IgD-negative memory B cell (primary cell): ENCODE measurements at regions not wholly inside any gene's neighbourhood (a gene's known extent, or its start where the extent isn't known, plus 50 kb on each side); places are given as distances from the start of the nearest gene placed in this dataset.

ENCODE experiments used
- H3K27ac Mint-ChIP-seq, 3 donors: one replicate each; pipeline ENCODE4 v1.8.0; 2020 to 2022; ENCODE audit warnings: mild to moderate bottlenecking in 3 of 3, mixed read lengths in 3 of 3, moderate library complexity in 1 of 3
- H3K27me3 Mint-ChIP-seq: one replicate; pipeline ENCODE4 v1.8.0; 2021; ENCODE audit warnings: mixed read lengths
- H3K36me3 Mint-ChIP-seq: one replicate; pipeline ENCODE4 v1.8.0; 2020; ENCODE audit warnings: mild to moderate bottlenecking, mixed read lengths
- H3K4me1 Mint-ChIP-seq, 3 donors: one replicate each; pipeline ENCODE4 v1.8.0; 2020 to 2022; ENCODE audit warnings: mixed read lengths in 3 of 3, mild to moderate bottlenecking in 1 of 3
- H3K4me3 Mint-ChIP-seq, 4 donors: one replicate each; pipeline ENCODE4 v1.8.0; 2020 to 2022; ENCODE audit warnings: mild to moderate bottlenecking in 4 of 4, mixed read lengths in 4 of 4, moderate library complexity in 3 of 4
- H3K9me3 Mint-ChIP-seq, 3 donors: one replicate each; pipeline ENCODE4 v1.8.0; 2020 to 2021; ENCODE audit warnings: mixed read lengths in 3 of 3, mild to moderate bottlenecking in 1 of 3

GRCh38 chr2:159851941-159852340 is 53.9 kb upstream of the CD302 start:
- no peak overlapping the region for H3K27ac Mint-ChIP-seq
- peaks cover 20% of the 10 kb centered on the region for H3K36me3 Mint-ChIP-seq
- peaks cover 0 to 2% (median 0%) of the 10 kb centered on the region in 3 donors for H3K9me3 Mint-ChIP-seq
- no peaks in the 10 kb centered on the region for H3K27me3 Mint-ChIP-seq
- no peaks in the 10 kb centered on the region for H3K4me1 Mint-ChIP-seq
- H3K4me3 Mint-ChIP-seq: no peak overlapping the region

DNA sequence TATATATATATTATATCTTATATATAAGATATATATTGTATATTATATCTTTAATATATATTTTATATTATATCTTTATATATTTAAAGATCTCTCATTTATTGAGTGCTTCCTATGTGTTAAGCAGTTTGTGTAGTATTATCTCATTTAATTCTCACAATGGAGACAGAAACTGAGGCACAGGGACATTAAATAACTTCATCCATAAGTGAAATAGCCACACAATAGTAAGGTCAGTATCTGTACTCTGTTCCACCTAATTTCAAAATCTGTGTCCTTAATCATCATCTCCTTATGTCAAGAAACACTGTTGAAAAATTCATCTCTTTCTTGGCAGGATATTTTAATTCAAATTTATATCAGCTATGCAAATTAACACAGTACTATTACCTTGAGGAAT is 52.8 kb upstream of the CD302 start:
- H3K27ac Mint-ChIP-seq: no peak overlapping the region
- H3K4me1 Mint-ChIP-seq: no peaks in the 10 kb centered on the region
- H3K9me3 Mint-ChIP-seq: peaks cover 0 to 2% (median 0%) of the 10 kb centered on the region in 3 donors
- H3K27me3 Mint-ChIP-seq: no peaks in the 10 kb centered on the region
- H3K36me3 Mint-ChIP-seq: peaks cover 21% of the 10 kb centered on the region
- H3K4me3 Mint-ChIP-seq: no peak overlapping the region

GRCh38 chr2:159849160-159849813 is 51.3 kb upstream of the CD302 start:
- Mint-ChIP-seq H3K27me3 (no peaks in the 10 kb centered on the region), H3K36me3 (peaks cover 22% of the 10 kb centered on the region), H3K4me3 (no peak overlapping the region), H3K27ac (no peak overlapping the region), H3K4me1 (no peaks in the 10 kb centered on the region), H3K9me3 (peaks cover 0 to 2% (median 0%) of the 10 kb centered on the region in 3 donors)
